ENCODE measurements at regions not wholly inside any gene's neighbourhood (a gene's known extent, or its start where the extent isn't known, plus 50 kb on each side); places are given as distances from the start of the nearest gene placed in this dataset.

DNA sequence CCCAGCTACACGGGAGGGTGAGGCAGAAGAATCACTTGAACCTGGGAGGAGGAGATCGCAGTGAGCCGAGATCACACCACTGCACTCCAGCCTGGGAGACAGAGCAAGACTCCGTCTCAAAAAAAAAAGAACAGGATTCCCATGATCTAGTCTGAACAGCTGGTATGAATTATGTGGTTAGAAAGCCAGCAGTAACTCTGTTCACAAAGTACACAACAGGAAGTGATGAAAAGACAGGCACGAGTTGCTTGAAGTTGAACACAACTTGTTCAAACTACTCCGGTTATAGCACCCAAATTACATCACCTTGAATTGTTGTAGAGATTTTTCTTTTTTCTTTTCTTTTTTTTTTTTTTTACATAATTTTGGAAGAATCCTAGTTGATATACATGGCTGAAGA, 238.8 kb upstream of the RGS6 start:
- Histone ChIP-seq H4K20me1 (ENCODE audit: control insufficient read depth, insufficient read depth, insufficient read length) (no peaks in the 10 kb centered on the region), H3K27ac (ENCODE audit: insufficient read length, low read depth, low read length) (no peak overlapping the region), H2BK12ac (ENCODE audit: insufficient read length, low read depth, low read length) (no peak overlapping the region), H3K56ac (ENCODE audit: insufficient read length, low read depth, low read length) (no peak overlapping the region), H2BK15ac (ENCODE audit: low read depth, low read length) (no peak overlapping the region), H3K18ac (ENCODE audit: insufficient read length, low read depth, low read length) (no peak overlapping the region), H2BK120ac (ENCODE audit: low read depth, low read length, poor library complexity, severe bottlenecking) (no peak overlapping the region), H3K14ac (ENCODE audit: insufficient read depth, low read length) (no peak overlapping the region), H3K4me2 (ENCODE audit: insufficient read depth, insufficient read length, low read length) (no peak overlapping the region), H3K27me3 (ENCODE audit: insufficient read depth, low read length) (no peaks in the 10 kb centered on the region), H4K5ac (ENCODE audit: insufficient read length, low read depth, low read length) (no peak overlapping the region), H2AK5ac (ENCODE audit: insufficient read length, low read length) (no peak overlapping the region), H3T11ph (ENCODE audit: low read length) (no peak overlapping the region), H3K23me2 (ENCODE audit: insufficient read length, low read depth, low read length, poor library complexity, severe bottlenecking) (no peaks in the 10 kb centered on the region), H3K4ac (ENCODE audit: low read depth, low read length) (no peak overlapping the region), H2BK5ac (ENCODE audit: insufficient read length, low read length) (no peak overlapping the region), H3K4me1 (ENCODE audit: insufficient read depth, low read length) (no peaks in the 10 kb centered on the region), H3K79me2 (ENCODE audit: insufficient read depth, low read length) (no peaks in the 10 kb centered on the region), H3K79me1 (ENCODE audit: insufficient read depth, low read depth, low read length, poor library complexity, severe bottlenecking) (no peaks in the 10 kb centered on the region), H3K23ac (ENCODE audit: insufficient read length, low read depth, low read length) (no peak overlapping the region), H2BK20ac (ENCODE audit: low read depth, low read length, poor library complexity, severe bottlenecking) (no peak overlapping the region), H2AFZ (ENCODE audit: low read length) (no peak overlapping the region), H3K9ac (ENCODE audit: extremely low read depth, insufficient read length, low read length) (no peak overlapping the region), H4K91ac (ENCODE audit: insufficient read length, low read depth, low read length) (no peak overlapping the region), H3K9me3 (ENCODE audit: control insufficient read depth, low read depth, low read length) (no peaks in the 10 kb centered on the region), H4K8ac (replicated peaks; ENCODE audit: insufficient read length, low read depth, low read length) (no peak overlapping the region)
- Mint-ChIP-seq H3K27ac (no peak overlapping the region), H3K9me3 (no peaks in the 10 kb centered on the region), H3K4me3 (no peak overlapping the region), H3K27me3 (ENCODE audit: low read depth) (no peaks in the 10 kb centered on the region), H3K36me3 (ENCODE audit: insufficient read depth in 1 of 3, low read depth in 3 of 3) (peaks cover 2 to 13% (median 13%) of the 10 kb centered on the region in 3 experiments; a peak in 6 of 7 replicates), H3K4me1 (peaks cover 3 to 4% of the 10 kb centered on the region in 2 experiments)
- WGBS (ENCODE audit: extremely low coverage, insufficient read length, low lambda C conversion rate), result no CpG with 5 or more reads among the region's 6 CpGs
- DNase-seq, result no peak
- TF ChIP-seq, protein P1, sequence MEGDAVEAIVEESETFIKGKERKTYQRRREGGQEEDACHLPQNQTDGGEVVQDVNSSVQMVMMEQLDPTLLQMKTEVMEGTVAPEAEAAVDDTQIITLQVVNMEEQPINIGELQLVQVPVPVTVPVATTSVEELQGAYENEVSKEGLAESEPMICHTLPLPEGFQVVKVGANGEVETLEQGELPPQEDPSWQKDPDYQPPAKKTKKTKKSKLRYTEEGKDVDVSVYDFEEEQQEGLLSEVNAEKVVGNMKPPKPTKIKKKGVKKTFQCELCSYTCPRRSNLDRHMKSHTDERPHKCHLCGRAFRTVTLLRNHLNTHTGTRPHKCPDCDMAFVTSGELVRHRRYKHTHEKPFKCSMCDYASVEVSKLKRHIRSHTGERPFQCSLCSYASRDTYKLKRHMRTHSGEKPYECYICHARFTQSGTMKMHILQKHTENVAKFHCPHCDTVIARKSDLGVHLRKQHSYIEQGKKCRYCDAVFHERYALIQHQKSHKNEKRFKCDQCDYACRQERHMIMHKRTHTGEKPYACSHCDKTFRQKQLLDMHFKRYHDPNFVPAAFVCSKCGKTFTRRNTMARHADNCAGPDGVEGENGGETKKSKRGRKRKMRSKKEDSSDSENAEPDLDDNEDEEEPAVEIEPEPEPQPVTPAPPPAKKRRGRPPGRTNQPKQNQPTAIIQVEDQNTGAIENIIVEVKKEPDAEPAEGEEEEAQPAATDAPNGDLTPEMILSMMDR (conservative IDR thresholded peaks at IDR 0.05), result no peak
